Fibroblast of villous mesenchyme (primary cell): ENCODE measurements at regions not wholly inside any gene's neighbourhood (a gene's known extent, or its start where the extent isn't known, plus 50 kb on each side); places are given as distances from the start of the nearest gene placed in this dataset.

Source experiments
- DNase-seq: peaks from one replicate; pipeline ENCODE4 v3.0.0-alpha.2; 2010; ENCODE audit warnings: low read depth
- H3K4me3 ChIP-seq: 2 replicates; pipeline ENCODE4 v1.5.1; 2011; ENCODE audit warnings: low read depth, mild to moderate bottlenecking, low read length
- TF ChIP-seq, protein P1 (sequence below): IDR thresholded peaks from 2 replicates; pipeline ENCODE4 v1.5.1; 2012; ENCODE audit warnings: low read depth, mild to moderate bottlenecking, low read length; ENCODE audit not compliant: insufficient read depth

DNA sequence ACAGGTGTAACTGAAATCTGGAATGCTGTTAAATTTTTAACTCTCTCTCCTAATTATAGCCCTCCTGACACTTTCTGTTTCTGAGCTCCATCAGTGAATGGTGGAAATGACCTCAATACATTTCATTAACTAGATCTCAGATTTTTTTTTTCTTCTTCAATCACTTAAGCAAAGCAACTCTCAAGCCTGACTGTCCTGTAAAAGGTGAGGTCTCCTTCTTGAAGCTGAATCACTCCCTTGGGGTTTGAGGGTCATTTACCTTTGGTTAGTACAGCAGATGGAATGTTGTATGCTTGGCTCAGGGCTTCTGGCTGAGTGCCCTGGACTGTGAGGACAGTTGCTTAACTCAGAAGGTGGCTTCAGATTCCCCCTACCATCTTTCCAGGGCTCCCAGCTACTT, 518.7 kb downstream of the PTPRC start:
- TF ChIP-seq, protein P1, sequence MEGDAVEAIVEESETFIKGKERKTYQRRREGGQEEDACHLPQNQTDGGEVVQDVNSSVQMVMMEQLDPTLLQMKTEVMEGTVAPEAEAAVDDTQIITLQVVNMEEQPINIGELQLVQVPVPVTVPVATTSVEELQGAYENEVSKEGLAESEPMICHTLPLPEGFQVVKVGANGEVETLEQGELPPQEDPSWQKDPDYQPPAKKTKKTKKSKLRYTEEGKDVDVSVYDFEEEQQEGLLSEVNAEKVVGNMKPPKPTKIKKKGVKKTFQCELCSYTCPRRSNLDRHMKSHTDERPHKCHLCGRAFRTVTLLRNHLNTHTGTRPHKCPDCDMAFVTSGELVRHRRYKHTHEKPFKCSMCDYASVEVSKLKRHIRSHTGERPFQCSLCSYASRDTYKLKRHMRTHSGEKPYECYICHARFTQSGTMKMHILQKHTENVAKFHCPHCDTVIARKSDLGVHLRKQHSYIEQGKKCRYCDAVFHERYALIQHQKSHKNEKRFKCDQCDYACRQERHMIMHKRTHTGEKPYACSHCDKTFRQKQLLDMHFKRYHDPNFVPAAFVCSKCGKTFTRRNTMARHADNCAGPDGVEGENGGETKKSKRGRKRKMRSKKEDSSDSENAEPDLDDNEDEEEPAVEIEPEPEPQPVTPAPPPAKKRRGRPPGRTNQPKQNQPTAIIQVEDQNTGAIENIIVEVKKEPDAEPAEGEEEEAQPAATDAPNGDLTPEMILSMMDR, result no peak
- DNase-seq, result no peak
- no peak overlapping the region for H3K4me3 ChIP-seq

DNA sequence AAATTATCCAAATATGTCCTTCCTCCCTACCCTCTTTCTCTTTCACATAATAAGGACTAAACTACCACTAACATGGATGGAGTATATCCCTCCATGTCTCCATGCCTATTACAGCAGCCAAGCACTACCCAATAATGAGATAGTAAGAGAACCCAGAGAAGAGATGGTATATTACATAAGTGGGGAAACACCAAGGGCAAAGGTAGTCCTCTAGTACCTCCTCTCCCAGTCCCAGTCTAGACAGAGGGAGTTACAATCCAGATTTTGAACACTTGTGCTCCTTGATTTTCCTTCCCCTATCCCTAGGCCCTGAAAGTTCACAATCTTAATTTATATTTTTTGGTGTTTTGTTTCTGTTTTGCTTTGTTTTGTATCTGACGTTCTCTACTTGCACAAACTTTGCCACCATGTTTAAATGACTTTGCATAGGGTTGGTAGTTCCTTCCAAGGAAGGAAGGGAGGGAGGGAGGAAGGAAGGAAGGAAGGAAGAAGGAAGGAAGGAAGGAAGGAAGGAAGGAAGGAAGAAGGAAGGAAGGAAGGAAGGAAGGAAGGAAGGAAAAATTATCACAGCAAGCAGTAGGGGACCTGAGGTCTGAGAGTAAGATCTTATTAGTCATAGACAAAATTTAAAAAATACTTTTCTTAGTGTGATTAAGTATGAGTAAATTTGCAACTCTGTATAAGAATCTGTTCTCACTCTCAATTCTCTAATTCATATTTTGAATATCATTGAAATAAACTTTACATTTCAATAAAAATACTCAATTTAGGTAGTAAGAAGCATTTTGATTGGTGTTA, 521.9 kb downstream of the PTPRC start:
- TF ChIP-seq, protein P1, result no peak
- H3K4me3 ChIP-seq, result no peak overlapping the region
- DNase-seq, result no peak

DNA sequence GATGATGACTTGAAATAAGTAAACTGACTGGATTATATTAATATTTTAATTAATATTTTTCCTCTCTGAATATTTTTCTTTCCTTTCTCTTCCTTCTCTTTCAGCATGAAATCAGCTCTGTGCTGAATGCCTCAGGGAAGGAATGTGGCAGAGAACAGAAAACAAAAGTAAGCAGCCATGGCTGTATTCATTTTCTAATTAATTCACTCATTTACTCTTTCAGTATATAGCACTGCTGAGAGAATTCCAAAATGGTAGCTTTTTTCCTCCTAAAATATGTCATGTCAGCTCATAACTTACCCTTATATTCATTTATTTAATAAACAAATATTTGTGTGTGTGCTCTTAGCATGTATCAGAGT, 522.5 kb downstream of the PTPRC start:
- TF ChIP-seq, protein P1, result no peak
- no peak overlapping the region for H3K4me3 ChIP-seq
- DNase-seq, result no peak

DNA sequence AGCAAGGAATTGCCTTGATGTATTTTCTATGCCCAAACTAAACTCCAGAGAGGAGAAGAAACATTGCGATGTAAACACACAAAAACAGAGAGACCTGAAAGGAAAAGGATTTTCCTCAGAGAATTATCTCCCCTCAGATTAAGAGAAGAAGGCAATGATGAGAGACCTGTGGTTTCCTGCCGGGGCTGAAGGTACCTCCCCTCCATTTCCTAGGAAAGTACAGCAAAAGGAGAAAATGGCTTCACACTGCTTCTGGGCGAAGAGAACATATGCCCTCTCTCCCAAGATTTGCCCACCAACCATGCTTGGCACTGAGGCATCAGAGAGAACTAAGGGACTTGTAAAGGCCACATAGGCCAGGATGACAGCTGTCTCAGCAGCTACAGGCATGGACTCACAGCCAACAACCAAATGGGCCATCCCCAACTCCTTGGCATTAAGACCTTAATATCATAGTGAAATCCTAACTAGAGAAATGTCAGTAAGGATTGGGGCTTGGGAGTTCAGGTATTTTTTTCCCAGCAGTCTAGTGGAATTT, 523.0 kb downstream of the PTPRC start:
- TF ChIP-seq, protein P1, result no peak
- DNase-seq, result no peak
- H3K4me3 ChIP-seq, result no peak overlapping the region

DNA sequence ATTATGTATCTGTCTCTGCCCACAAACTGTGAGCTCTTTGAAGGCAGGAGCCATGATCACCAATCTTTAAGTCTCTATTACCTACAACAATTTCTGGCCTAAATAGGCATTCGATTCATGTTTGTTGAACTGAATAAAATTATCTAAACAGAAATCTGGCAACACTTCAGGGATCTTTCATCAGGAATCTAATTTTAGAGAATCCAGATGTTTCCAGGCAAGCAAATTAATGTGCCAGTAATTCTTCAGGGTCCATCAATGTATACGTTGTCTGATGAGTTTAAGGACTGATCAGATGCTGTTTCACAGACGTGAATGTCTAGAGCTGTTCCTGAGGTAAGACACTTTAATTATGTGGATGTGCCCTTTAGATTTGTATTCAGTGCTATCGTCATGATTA, 524.4 kb downstream of the PTPRC start:
- no peak overlapping the region for H3K4me3 ChIP-seq
- no peak for DNase-seq
- TF ChIP-seq, protein P1, result no peak

DNA sequence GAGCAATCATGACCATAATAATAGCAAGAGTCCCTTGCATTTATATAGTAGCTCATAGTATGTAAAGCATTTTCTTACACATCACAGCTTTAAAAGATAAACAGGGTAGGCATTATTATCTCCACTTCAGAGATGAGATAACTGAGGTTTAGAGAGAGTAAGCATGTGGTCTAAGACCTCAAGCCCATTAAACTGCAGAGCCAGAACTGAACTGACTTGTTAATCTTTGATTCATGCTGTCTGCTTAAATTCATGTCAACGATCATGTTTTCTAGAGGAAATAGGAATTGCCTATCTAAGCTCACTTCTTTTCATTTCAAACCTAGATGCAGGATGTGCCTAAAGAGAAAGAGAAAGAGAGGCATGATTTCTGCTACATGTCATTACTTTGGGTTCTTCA, 524.8 kb downstream of the PTPRC start:
- TF ChIP-seq, protein P1, result no peak
- H3K4me3 ChIP-seq, result no peak overlapping the region
- DNase-seq, result peak; percentile 83

DNA sequence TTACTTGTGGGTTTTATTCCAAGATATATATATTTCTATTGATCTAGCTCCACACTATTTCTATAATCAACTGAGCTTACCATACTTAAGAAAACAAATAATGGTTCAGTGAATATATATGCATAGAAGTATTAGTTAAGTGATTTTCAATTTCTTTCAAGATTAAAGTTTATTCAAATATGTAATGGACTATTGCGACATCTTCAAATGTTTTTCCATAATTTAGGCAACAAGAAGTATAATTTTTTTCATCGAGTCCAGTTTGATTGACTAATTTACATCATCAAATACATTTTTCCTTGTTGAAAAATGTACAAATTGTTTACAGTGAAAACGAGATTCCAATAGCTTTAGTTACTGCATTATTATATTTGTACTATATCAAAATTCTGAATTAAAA, 528.6 kb downstream of the PTPRC start:
- TF ChIP-seq, protein P1, result no peak
- no peak for DNase-seq
- no peak overlapping the region for H3K4me3 ChIP-seq
